ENCODE measurements at regions not wholly inside any gene's neighbourhood (a gene's known extent, or its start where the extent isn't known, plus 50 kb on each side); places are given as distances from the start of the nearest gene placed in this dataset.
A peak's percentile ranks its signal among the peaks of the same experiment; 100 is the strongest.

DNA sequence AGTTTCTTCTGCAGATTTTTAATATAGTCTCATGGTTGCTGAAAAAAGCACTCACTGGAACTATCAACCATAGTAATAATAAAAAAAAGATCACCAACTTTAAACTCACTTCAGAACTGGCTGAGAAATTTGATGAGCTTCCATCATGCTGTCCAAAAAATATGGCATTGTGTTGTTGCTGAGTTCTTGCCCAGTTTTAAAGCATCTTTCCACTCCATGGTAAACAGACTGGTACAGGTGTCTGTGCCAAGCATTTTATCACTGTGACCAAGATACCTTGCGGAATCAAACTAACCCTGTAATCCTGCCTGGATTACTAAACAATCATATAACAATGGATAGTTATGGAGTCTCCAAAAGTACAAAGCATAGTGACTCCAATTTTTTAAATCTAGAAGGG is 360.3 kb upstream of the NOCT start:
- H3K4me3 ChIP-seq: no peak overlapping the region
- no peaks in the 10 kb centered on the region for H3K9me3 ChIP-seq
- H3K4me1 ChIP-seq: no peaks in the 10 kb centered on the region
- no peak for TF ChIP-seq POLR2A (IDR thresholded peaks at IDR 0.05)
- TF ChIP-seq, protein P1, sequence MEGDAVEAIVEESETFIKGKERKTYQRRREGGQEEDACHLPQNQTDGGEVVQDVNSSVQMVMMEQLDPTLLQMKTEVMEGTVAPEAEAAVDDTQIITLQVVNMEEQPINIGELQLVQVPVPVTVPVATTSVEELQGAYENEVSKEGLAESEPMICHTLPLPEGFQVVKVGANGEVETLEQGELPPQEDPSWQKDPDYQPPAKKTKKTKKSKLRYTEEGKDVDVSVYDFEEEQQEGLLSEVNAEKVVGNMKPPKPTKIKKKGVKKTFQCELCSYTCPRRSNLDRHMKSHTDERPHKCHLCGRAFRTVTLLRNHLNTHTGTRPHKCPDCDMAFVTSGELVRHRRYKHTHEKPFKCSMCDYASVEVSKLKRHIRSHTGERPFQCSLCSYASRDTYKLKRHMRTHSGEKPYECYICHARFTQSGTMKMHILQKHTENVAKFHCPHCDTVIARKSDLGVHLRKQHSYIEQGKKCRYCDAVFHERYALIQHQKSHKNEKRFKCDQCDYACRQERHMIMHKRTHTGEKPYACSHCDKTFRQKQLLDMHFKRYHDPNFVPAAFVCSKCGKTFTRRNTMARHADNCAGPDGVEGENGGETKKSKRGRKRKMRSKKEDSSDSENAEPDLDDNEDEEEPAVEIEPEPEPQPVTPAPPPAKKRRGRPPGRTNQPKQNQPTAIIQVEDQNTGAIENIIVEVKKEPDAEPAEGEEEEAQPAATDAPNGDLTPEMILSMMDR (IDR thresholded peaks at IDR 0.05): no peak
- no peak overlapping the region for H3K27ac ChIP-seq
- H3K27me3 ChIP-seq: no peaks in the 10 kb centered on the region
- DNase-seq: no peak
- intact Hi-C loops (cut with DNase I; ENCODE audit: low total_unique reads): no loop called here
- no peaks in the 10 kb centered on the region for H3K36me3 ChIP-seq

DNA sequence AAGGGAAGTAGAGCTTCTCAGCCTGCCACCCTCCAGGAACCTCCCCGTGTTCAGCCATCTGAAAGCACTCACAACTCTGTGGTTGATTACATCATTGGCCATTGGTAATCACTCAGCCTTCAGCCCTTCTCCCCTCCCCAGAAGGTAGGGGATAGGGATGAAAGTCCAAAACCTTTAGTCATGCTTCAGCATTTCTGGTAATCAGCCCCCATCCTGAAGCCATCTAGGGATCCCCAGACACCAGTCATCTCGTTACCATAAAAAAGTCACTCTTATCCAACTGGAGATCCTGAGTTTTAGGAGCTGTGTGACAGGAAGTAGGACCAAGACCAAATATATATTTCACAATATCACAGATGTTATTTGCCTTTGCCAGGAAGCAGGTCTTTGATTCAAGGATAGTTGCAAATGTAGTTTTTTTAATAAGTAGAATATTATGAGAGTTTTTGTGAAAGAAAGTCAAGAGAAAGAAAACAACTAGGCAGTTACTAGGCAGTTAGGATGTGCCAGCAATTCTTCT is 364.6 kb upstream of the NOCT start:
- Histone ChIP-seq H3K27ac (no peak overlapping the region), H3K4me1 (no peaks in the 10 kb centered on the region), H3K27me3 (no peaks in the 10 kb centered on the region), H3K9me3 (no peaks in the 10 kb centered on the region), H3K4me3 (no peak overlapping the region), H3K36me3 (no peaks in the 10 kb centered on the region)
- no peak for TF ChIP-seq POLR2A (IDR thresholded peaks at IDR 0.05)
- TF ChIP-seq, protein P1 (IDR thresholded peaks at IDR 0.05): no peak
- intact Hi-C loops (cut with DNase I; ENCODE audit: low total_unique reads): no loop called here
- peak; percentile 14 to 29 for DNase-seq

DNA sequence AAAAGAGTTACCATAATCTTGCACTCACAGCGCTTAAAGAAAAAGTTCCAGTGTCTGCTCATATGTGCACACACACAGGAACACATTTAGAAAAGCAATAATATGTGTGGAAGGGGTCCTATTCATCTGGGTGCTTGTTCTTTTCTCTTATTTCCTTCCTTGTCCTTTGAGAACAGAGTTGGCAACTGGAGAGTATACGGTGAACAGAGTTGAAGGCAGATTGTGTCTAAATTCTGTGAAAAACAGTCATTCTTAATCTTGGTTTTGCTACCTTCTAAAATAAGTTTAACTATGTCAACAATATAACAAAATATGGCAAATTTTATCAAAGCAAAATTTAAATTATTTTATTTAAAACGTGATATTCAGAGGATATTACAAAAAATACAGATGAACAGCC is 365.1 kb upstream of the NOCT start:
- no peaks in the 10 kb centered on the region for H3K36me3 ChIP-seq
- no peak overlapping the region for H3K27ac ChIP-seq
- no peaks in the 10 kb centered on the region for H3K9me3 ChIP-seq
- TF ChIP-seq, protein P1 (IDR thresholded peaks at IDR 0.05): no peak
- TF ChIP-seq POLR2A (IDR thresholded peaks at IDR 0.05): no peak
- no peak for DNase-seq
- H3K27me3 ChIP-seq: no peaks in the 10 kb centered on the region
- H3K4me1 ChIP-seq: no peaks in the 10 kb centered on the region
- intact Hi-C loops (cut with DNase I; ENCODE audit: low total_unique reads): no loop called here
- H3K4me3 ChIP-seq: no peak overlapping the region

DNA sequence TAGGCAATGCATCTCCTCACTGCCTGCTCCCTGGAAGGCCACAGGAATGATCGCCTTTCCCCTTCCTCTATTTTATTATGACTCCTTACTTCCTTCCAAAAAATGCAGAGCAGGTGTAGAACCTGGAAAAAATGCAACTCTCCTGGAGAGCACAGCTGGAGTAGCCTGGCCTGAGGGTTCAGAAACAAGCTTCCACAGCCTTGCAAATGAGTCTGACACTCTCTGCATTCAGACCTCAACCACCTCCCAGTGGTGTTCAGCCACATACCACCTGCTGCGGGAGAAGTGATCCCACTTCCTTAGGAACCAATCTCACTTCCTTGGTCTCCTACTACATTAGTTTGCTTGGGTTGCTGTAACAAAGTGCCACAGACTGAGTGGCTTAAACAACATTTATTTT is 368.1 kb upstream of the NOCT start:
- TF ChIP-seq POLR2A (IDR thresholded peaks at IDR 0.05): no peak
- TF ChIP-seq, protein P1 (IDR thresholded peaks at IDR 0.05): no peak
- Histone ChIP-seq H3K27ac (no peak overlapping the region), H3K4me1 (no peaks in the 10 kb centered on the region), H3K9me3 (no peaks in the 10 kb centered on the region), H3K36me3 (no peaks in the 10 kb centered on the region), H3K4me3 (no peak overlapping the region), H3K27me3 (no peaks in the 10 kb centered on the region)
- DNase-seq: no peak
- intact Hi-C loops (cut with DNase I; ENCODE audit: low total_unique reads): no loop called here

DNA sequence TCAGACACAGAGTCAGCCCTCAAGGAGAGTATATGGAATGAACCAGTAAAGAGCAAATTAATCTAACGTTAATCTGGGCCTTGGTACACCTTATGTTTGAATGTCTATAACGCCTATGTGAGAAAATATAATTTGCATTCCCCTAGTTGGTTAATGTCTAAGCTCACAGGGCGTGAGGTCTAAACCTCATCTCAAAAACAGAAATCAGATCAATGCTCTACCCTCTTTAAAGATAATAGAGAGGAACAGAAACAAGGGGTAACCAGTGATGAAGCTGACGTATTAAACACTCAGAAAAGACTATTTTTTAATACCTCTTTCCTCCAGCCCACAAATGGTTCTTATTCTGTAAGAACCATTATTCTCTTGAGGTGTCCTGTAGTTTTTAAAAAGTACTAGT is 369.2 kb upstream of the NOCT start:
- Histone ChIP-seq H3K9me3 (no peaks in the 10 kb centered on the region), H3K36me3 (no peaks in the 10 kb centered on the region), H3K27me3 (no peaks in the 10 kb centered on the region), H3K4me1 (no peaks in the 10 kb centered on the region), H3K4me3 (no peak overlapping the region), H3K27ac (no peak overlapping the region)
- TF ChIP-seq, protein P1 (IDR thresholded peaks at IDR 0.05): no peak
- TF ChIP-seq POLR2A (IDR thresholded peaks at IDR 0.05): no peak
- no peak for DNase-seq
- intact Hi-C loops (cut with DNase I; ENCODE audit: low total_unique reads): no loop called here

Data from uterus (tissue), 3 donors.